GM19099 (cell line): ENCODE measurements at regions not wholly inside any gene's neighbourhood (a gene's known extent, or its start where the extent isn't known, plus 50 kb on each side); places are given as distances from the start of the nearest gene placed in this dataset.

Experiments used
- POLR2A ChIP-seq: IDR thresholded peaks from 3 replicates; pipeline ENCODE4 v1.6.1; 2011; ENCODE audit warnings: low read depth; ENCODE audit not compliant: insufficient read length; ENCODE audit errors: extremely low read depth

- TF ChIP-seq POLR2A, result no peak
Measured at GRCh38 chr3:57009802-57010201, 50.7 kb upstream of the SPATA12 start.

- no peak for TF ChIP-seq POLR2A
Measured at GRCh38 chr3:57009367-57009766, 51.1 kb upstream of the SPATA12 start.

- TF ChIP-seq POLR2A, result no peak
Measured at GRCh38 chr3:57007521-57008460, 52.7 kb upstream of the SPATA12 start.

- no peak for TF ChIP-seq POLR2A
Measured at GRCh38 chr3:57006949-57007419, 53.5 kb upstream of the SPATA12 start.

GRCh38 chr3:57006179-57006657, 54.2 kb upstream of the SPATA12 start:
- TF ChIP-seq POLR2A, result no peak

GRCh38 chr3:57004229-57004628, 56.2 kb upstream of the SPATA12 start:
- TF ChIP-seq POLR2A, result no peak

- TF ChIP-seq POLR2A, result no peak
Measured at GRCh38 chr3:57003676-57004075, 56.8 kb upstream of the SPATA12 start.

- no peak for TF ChIP-seq POLR2A
Measured at GRCh38 chr3:57001356-57001755, 59.1 kb upstream of the SPATA12 start.

GRCh38 chr3:57000012-57000411, 60.5 kb upstream of the SPATA12 start:
- TF ChIP-seq POLR2A, result no peak

GRCh38 chr3:56999547-56999946, 60.9 kb upstream of the SPATA12 start:
- no peak for TF ChIP-seq POLR2A

- TF ChIP-seq POLR2A, result no peak
Measured at GRCh38 chr3:56998076-56998529, 62.4 kb upstream of the SPATA12 start.

- no peak for TF ChIP-seq POLR2A
Measured at GRCh38 chr3:56997675-56998074, 62.8 kb upstream of the SPATA12 start.

- no peak for TF ChIP-seq POLR2A
Measured at GRCh38 chr3:56997041-56997440, 63.4 kb upstream of the SPATA12 start.

GRCh38 chr3:56994391-56994790, 66.1 kb upstream of the SPATA12 start:
- no peak for TF ChIP-seq POLR2A

- TF ChIP-seq POLR2A, result no peak
Measured at GRCh38 chr3:56990641-56991015, 69.8 kb upstream of the SPATA12 start.

GRCh38 chr3:56989977-56990640, 70.4 kb upstream of the SPATA12 start:
- no peak for TF ChIP-seq POLR2A
